Central memory CD8-positive, alpha-beta T cell (primary cell): ENCODE measurements at regions not wholly inside any gene's neighbourhood (a gene's known extent, or its start where the extent isn't known, plus 50 kb on each side); places are given as distances from the start of the nearest gene placed in this dataset.
"Not testable (repeated sequence)": the region's sequence is repeated elsewhere in the genome, so short reads cannot be mapped to it uniquely, and the experiment has no call there.

Source experiments
- ATAC-seq: fragments of 150-1000 bp; cut with Tn5 transposase; replicated peaks from 2 replicates; pipeline ENCODE4 v1.10.0; 2022; ENCODE audit warnings: mild to moderate bottlenecking, moderate FRiP score, moderate number of reproducible peaks; ENCODE audit not compliant: poor library complexity, severe bottlenecking; ENCODE audit errors: extremely low read depth
- DNase-seq, 2 donors: peaks; one replicate each; pipeline ENCODE4 v3.0.0; 2021; ENCODE audit warnings: low spot score in 2 of 2
- H3K27ac Mint-ChIP-seq: one replicate; pipeline ENCODE4 v1.8.0; 2022; ENCODE audit warnings: low read depth, mild to moderate bottlenecking, moderate library complexity, mixed read lengths
- H3K27me3 Mint-ChIP-seq: one replicate; pipeline ENCODE4 v1.8.0; 2022; ENCODE audit warnings: mixed read lengths
- H3K36me3 Mint-ChIP-seq: one replicate; pipeline ENCODE4 v1.8.0; 2022; ENCODE audit warnings: mild to moderate bottlenecking, moderate library complexity, mixed read lengths; ENCODE audit not compliant: insufficient read depth
- H3K4me1 Mint-ChIP-seq: one replicate; pipeline ENCODE4 v1.8.0; 2022; ENCODE audit warnings: mixed read lengths
- H3K4me3 Mint-ChIP-seq: one replicate; pipeline ENCODE4 v1.8.0; 2022; ENCODE audit warnings: mild to moderate bottlenecking, moderate library complexity, mixed read lengths
- H3K9me3 Mint-ChIP-seq: one replicate; pipeline ENCODE4 v1.8.0; 2022; ENCODE audit warnings: mixed read lengths

- Mint-ChIP-seq H3K27ac (no peak overlapping the region), H3K27me3 (no peaks in the 10 kb centered on the region), H3K4me3 (no peak overlapping the region), H3K9me3 (no peaks in the 10 kb centered on the region), H3K4me1 (no peaks in the 10 kb centered on the region), H3K36me3 (no peaks in the 10 kb centered on the region)
- DNase-seq (no peak), ATAC-seq (no peak)
Observed at GRCh38 chr2:7868836-7869235, 813.0 kb upstream of the ID2 start.

GRCh38 chr2:7876445-7876844 is 805.4 kb upstream of the ID2 start:
- ATAC-seq, H3K9me3 Mint-ChIP-seq, H3K27me3 Mint-ChIP-seq, H3K27ac Mint-ChIP-seq, H3K4me1 Mint-ChIP-seq, H3K36me3 Mint-ChIP-seq, H3K4me3 Mint-ChIP-seq, DNase-seq: not testable (repeated sequence)

GRCh38 chr2:7878266-7878665 is 803.6 kb upstream of the ID2 start:
- H3K4me1 Mint-ChIP-seq, ATAC-seq, H3K4me3 Mint-ChIP-seq: not testable (repeated sequence)

GRCh38 chr2:7878786-7879482 is 802.9 kb upstream of the ID2 start:
- no peaks in the 10 kb centered on the region for H3K4me1 Mint-ChIP-seq
- no peaks in the 10 kb centered on the region for H3K9me3 Mint-ChIP-seq
- no peak for DNase-seq
- H3K27ac Mint-ChIP-seq = no peak overlapping the region
- no peak for ATAC-seq
- no peak overlapping the region for H3K4me3 Mint-ChIP-seq
- peaks cover 10% of the 10 kb centered on the region for H3K27me3 Mint-ChIP-seq
- H3K36me3 Mint-ChIP-seq = peaks cover 1% of the 10 kb centered on the region

More at GRCh38 chr2:7878266-7878665, 803.6 kb upstream of the ID2 start:
- H3K9me3 Mint-ChIP-seq, H3K27me3 Mint-ChIP-seq, DNase-seq, H3K36me3 Mint-ChIP-seq, H3K27ac Mint-ChIP-seq: not testable (repeated sequence)

GRCh38 chr2:7879483-7879835 is 802.4 kb upstream of the ID2 start:
- peaks cover 1% of the 10 kb centered on the region for H3K36me3 Mint-ChIP-seq
- ATAC-seq = no peak

GRCh38 chr2:7880126-7880525 is 801.7 kb upstream of the ID2 start:
- Mint-ChIP-seq H3K27ac (no peak overlapping the region), H3K4me3 (no peak overlapping the region), H3K9me3 (no peaks in the 10 kb centered on the region), H3K36me3 (peaks cover 1% of the 10 kb centered on the region), H3K27me3 (peaks cover 10% of the 10 kb centered on the region), H3K4me1 (no peaks in the 10 kb centered on the region)
- DNase-seq (no peak), ATAC-seq (no peak)

More at GRCh38 chr2:7879483-7879835, 802.4 kb upstream of the ID2 start:
- H3K27ac Mint-ChIP-seq = no peak overlapping the region
- no peaks in the 10 kb centered on the region for H3K4me1 Mint-ChIP-seq
- no peak overlapping the region for H3K4me3 Mint-ChIP-seq
- no peaks in the 10 kb centered on the region for H3K9me3 Mint-ChIP-seq
- peaks cover 10% of the 10 kb centered on the region for H3K27me3 Mint-ChIP-seq
- no peak for DNase-seq

- no peak for DNase-seq
- Mint-ChIP-seq H3K27ac (no peak overlapping the region), H3K36me3 (peaks cover 1% of the 10 kb centered on the region), H3K4me3 (no peak overlapping the region), H3K27me3 (peaks cover 10% of the 10 kb centered on the region), H3K4me1 (no peaks in the 10 kb centered on the region), H3K9me3 (no peaks in the 10 kb centered on the region)
- ATAC-seq = no peak
Observed at GRCh38 chr2:7880566-7880965, 801.3 kb upstream of the ID2 start.

GRCh38 chr2:7881063-7881462 is 800.8 kb upstream of the ID2 start:
- DNase-seq (no peak), ATAC-seq (no peak)
- Mint-ChIP-seq H3K4me1 (no peaks in the 10 kb centered on the region), H3K36me3 (peaks cover 1% of the 10 kb centered on the region), H3K9me3 (no peaks in the 10 kb centered on the region), H3K27me3 (peaks cover 9% of the 10 kb centered on the region), H3K4me3 (no peak overlapping the region), H3K27ac (no peak overlapping the region)

- DNase-seq (no peak), ATAC-seq (no peak)
- Mint-ChIP-seq H3K27me3 (peaks cover 5% of the 10 kb centered on the region), H3K4me3 (no peak overlapping the region), H3K27ac (no peak overlapping the region), H3K36me3 (peaks cover 1% of the 10 kb centered on the region), H3K4me1 (no peaks in the 10 kb centered on the region), H3K9me3 (no peaks in the 10 kb centered on the region)
Observed at GRCh38 chr2:7881466-7881865, 800.4 kb upstream of the ID2 start.

GRCh38 chr2:7882296-7882695 is 799.6 kb upstream of the ID2 start:
- no peaks in the 10 kb centered on the region for H3K9me3 Mint-ChIP-seq
- peaks cover 1% of the 10 kb centered on the region for H3K36me3 Mint-ChIP-seq
- DNase-seq (no peak), ATAC-seq (no peak)
- H3K4me3 Mint-ChIP-seq = no peak overlapping the region
- H3K27me3 Mint-ChIP-seq = no peaks in the 10 kb centered on the region
- no peaks in the 10 kb centered on the region for H3K4me1 Mint-ChIP-seq
- H3K27ac Mint-ChIP-seq = no peak overlapping the region

GRCh38 chr2:7884338-7884737 is 797.5 kb upstream of the ID2 start:
- ATAC-seq = no peak
- H3K27ac Mint-ChIP-seq = no peak overlapping the region
- H3K36me3 Mint-ChIP-seq = peaks cover 1% of the 10 kb centered on the region

GRCh38 chr2:7886666-7887065 is 795.2 kb upstream of the ID2 start:
- Mint-ChIP-seq H3K27ac (no peak overlapping the region), H3K9me3 (no peaks in the 10 kb centered on the region), H3K4me1 (no peaks in the 10 kb centered on the region), H3K27me3 (no peaks in the 10 kb centered on the region), H3K36me3 (peaks cover 1% of the 10 kb centered on the region), H3K4me3 (no peak overlapping the region)
- ATAC-seq (no peak), DNase-seq (no peak)

More at GRCh38 chr2:7884338-7884737, 797.5 kb upstream of the ID2 start:
- DNase-seq = no peak
- no peaks in the 10 kb centered on the region for H3K27me3 Mint-ChIP-seq
- H3K4me3 Mint-ChIP-seq = no peak overlapping the region
- no peaks in the 10 kb centered on the region for H3K4me1 Mint-ChIP-seq
- no peaks in the 10 kb centered on the region for H3K9me3 Mint-ChIP-seq

- DNase-seq (no peak), ATAC-seq (no peak)
- Mint-ChIP-seq H3K4me1 (no peaks in the 10 kb centered on the region), H3K27ac (no peak overlapping the region), H3K36me3 (peaks cover 1% of the 10 kb centered on the region), H3K9me3 (no peaks in the 10 kb centered on the region), H3K4me3 (no peak overlapping the region), H3K27me3 (no peaks in the 10 kb centered on the region)
Observed at GRCh38 chr2:7887441-7887840, 794.4 kb upstream of the ID2 start.
